ENCODE measurements at regions not wholly inside any gene's neighbourhood (a gene's known extent, or its start where the extent isn't known, plus 50 kb on each side); places are given as distances from the start of the nearest gene placed in this dataset.

- no peak for TF ChIP-seq EP300 (IDR thresholded peaks at IDR 0.05)
- TF ChIP-seq CTCF (IDR thresholded peaks at IDR 0.05): no peak
- no peak for TF ChIP-seq POLR2A (IDR thresholded peaks at IDR 0.05)
These were observed 543.1 kb downstream of the TLE1 start for GRCh38 chr9:81146241-81146640.
